ENCODE measurements at regions not wholly inside any gene's neighbourhood (a gene's known extent, or its start where the extent isn't known, plus 50 kb on each side); places are given as distances from the start of the nearest gene placed in this dataset.
A peak's percentile ranks its signal among the peaks of the same experiment; 100 is the strongest.

GRCh38 chr6:28606424-28607391, 81.0 kb downstream of the GPX5 start:
- no TSS peak for BruUV-seq (replicated peaks)
- CTCF ChIA-PET, result interaction anchor here (0.5 kb wide), 1 partner anchor 92 kb away, joined by 3 read pairs; no protein-coding TSS in a partner anchor
- Histone ChIP-seq H3K27ac (0 out of 2 replicates have a peak overlapping the region, but pooled peaks have one; percentile 5), H3K79me2 (ENCODE audit: low read depth) (no peaks in the 10 kb centered on the region), H3K27me3 (ENCODE audit: insufficient read depth, low read depth) (no peaks in the 10 kb centered on the region), H3K4me1 (replicated peaks; ENCODE audit: insufficient read depth) (peaks cover 10% of the 10 kb centered on the region; the same call in 1 of the 2 replicates), H4K20me1 (ENCODE audit: insufficient read depth) (no peaks in the 10 kb centered on the region), H3K4me3 (peak overlapping the region; percentile 65), H2AFZ (peak overlapping the region; percentile 86), H3K9me2 (ENCODE audit: insufficient read depth) (no peaks in the 10 kb centered on the region), H3K4me2 (peak overlapping the region; percentile 82), H3K36me3 (ENCODE audit: low read depth) (no peaks in the 10 kb centered on the region), H3K9me3 (ENCODE audit: insufficient read depth, low read depth) (no peaks in the 10 kb centered on the region), H3F3A (ENCODE audit: insufficient read depth, low read depth) (peaks cover 7% of the 10 kb centered on the region; the same call in 1 of the 2 replicates)
- POLR2A ChIA-PET (ENCODE audit: unreplicated experiment), result interaction anchor here (0.6 kb wide), 2 partner anchors 50 to 209 kb away, joined by 3 to 9 read pairs; no protein-coding TSS in a partner anchor
- intact Hi-C loops (cut with micrococcal nuclease; ENCODE audit: unreplicated experiment), result loop anchor here (1.0 kb wide), 1 partner anchor 52 kb away; no protein-coding TSS in a partner anchor
- TF ChIP-seq CTCF (conservative IDR thresholded peaks at IDR 0.05) (peak; percentile 68), EZH2 (IDR thresholded peaks at IDR 0.05; ENCODE audit: low read depth) (no peak)
- peak; percentile 55 to 62 for DNase-seq

GRCh38 chr6:28607990-28608389, 82.3 kb downstream of the GPX5 start:
- no peaks in the 10 kb centered on the region for H3K79me2 ChIP-seq (ENCODE audit: low read depth)
- peaks cover 10% of the 10 kb centered on the region; the same call in 1 of the 2 replicates for H3K4me1 ChIP-seq (replicated peaks; ENCODE audit: insufficient read depth)
- DNase-seq, result no peak
- H4K20me1 ChIP-seq (ENCODE audit: insufficient read depth), result no peaks in the 10 kb centered on the region
- POLR2A ChIA-PET (ENCODE audit: unreplicated experiment), result interaction anchor here (0.7 kb wide), 1 partner anchor 186 kb away, joined by 6 read pairs; no protein-coding TSS in a partner anchor
- no peak overlapping the region for H3K4me3 ChIP-seq
- no peak overlapping the region for H3K27ac ChIP-seq
- no peaks in the 10 kb centered on the region for H3K9me3 ChIP-seq (ENCODE audit: insufficient read depth, low read depth)
- H3K36me3 ChIP-seq (ENCODE audit: low read depth), result no peaks in the 10 kb centered on the region
- no peaks in the 10 kb centered on the region for H3K9me2 ChIP-seq (ENCODE audit: insufficient read depth)
- CTCF ChIA-PET, result no interaction called here
- peaks cover 7% of the 10 kb centered on the region; the same call in 1 of the 2 replicates for H3F3A ChIP-seq (ENCODE audit: insufficient read depth, low read depth)
- intact Hi-C loops (cut with micrococcal nuclease; ENCODE audit: unreplicated experiment), result loop anchor here (1.0 kb wide), 1 partner anchor 50 kb away; no protein-coding TSS in a partner anchor
- no peak for TF ChIP-seq EZH2 (IDR thresholded peaks at IDR 0.05; ENCODE audit: low read depth)
- no peak for TF ChIP-seq CTCF (conservative IDR thresholded peaks at IDR 0.05)
- no peak overlapping the region for H3K4me2 ChIP-seq
- H2AFZ ChIP-seq, result no peak overlapping the region
- H3K27me3 ChIP-seq (ENCODE audit: insufficient read depth, low read depth), result no peaks in the 10 kb centered on the region; the same call in 1 of the 2 replicates
- BruUV-seq (replicated peaks), result no TSS peak

GRCh38 chr6:28609672-28610071, 84.0 kb downstream of the GPX5 start:
- Histone ChIP-seq H3K4me1 (replicated peaks; ENCODE audit: insufficient read depth) (peaks cover 10% of the 10 kb centered on the region; the same call in 1 of the 2 replicates), H3K9me3 (ENCODE audit: insufficient read depth, low read depth) (no peaks in the 10 kb centered on the region), H3K4me3 (no peak overlapping the region), H2AFZ (no peak overlapping the region), H3K79me2 (ENCODE audit: low read depth) (no peaks in the 10 kb centered on the region), H3K27ac (no peak overlapping the region), H3K27me3 (ENCODE audit: insufficient read depth, low read depth) (no peaks in the 10 kb centered on the region; the same call in 1 of the 2 replicates), H4K20me1 (ENCODE audit: insufficient read depth) (no peaks in the 10 kb centered on the region), H3K36me3 (ENCODE audit: low read depth) (no peaks in the 10 kb centered on the region), H3K9me2 (ENCODE audit: insufficient read depth) (no peaks in the 10 kb centered on the region), H3K4me2 (no peak overlapping the region), H3F3A (ENCODE audit: insufficient read depth, low read depth) (peaks cover 7% of the 10 kb centered on the region; the same call in 1 of the 2 replicates)
- TF ChIP-seq EZH2 (IDR thresholded peaks at IDR 0.05; ENCODE audit: low read depth) (no peak), CTCF (conservative IDR thresholded peaks at IDR 0.05) (no peak)
- DNase-seq, result no peak
- ChIA-PET POLR2A (ENCODE audit: unreplicated experiment) (interaction anchor here (0.6 kb wide), 1 partner anchor 23 kb away, joined by 3 read pairs; a partner anchor contains a TSS), CTCF (no interaction called here)
- intact Hi-C loops (cut with micrococcal nuclease; ENCODE audit: unreplicated experiment), result no loop called here
- BruUV-seq (replicated peaks), result no TSS peak

Data from PC-9 (cell line).